ENCODE measurements at regions not wholly inside any gene's neighbourhood (a gene's known extent, or its start where the extent isn't known, plus 50 kb on each side); places are given as distances from the start of the nearest gene placed in this dataset.

DNA sequence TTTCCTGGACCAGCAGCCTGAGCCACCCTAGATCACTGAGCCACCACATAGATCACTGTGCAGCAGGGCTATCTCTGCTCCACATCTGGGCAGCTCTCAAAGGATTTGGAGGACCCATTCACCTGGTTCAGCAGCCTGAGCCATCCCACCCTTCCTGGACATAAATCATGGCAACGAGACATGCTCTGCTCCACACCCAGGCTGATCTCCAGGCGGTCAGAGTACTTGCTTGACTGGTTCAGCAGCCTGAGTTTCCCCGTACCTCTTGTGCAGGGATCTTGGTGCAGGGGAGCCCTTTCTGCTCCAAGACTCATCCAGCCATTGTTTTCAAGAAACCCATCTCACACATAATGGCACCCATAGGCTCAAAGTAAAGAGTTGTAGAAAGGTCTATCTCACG lies 195.3 kb downstream of the LIG4 start:
- 18% methylated on average over 3 of the region's 4 CpGs for WGBS (ENCODE audit: low lambda C conversion rate)
- TF ChIP-seq, protein P1, sequence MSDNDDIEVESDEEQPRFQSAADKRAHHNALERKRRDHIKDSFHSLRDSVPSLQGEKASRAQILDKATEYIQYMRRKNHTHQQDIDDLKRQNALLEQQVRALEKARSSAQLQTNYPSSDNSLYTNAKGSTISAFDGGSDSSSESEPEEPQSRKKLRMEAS (IDR thresholded peaks at IDR 0.05; ENCODE audit: low read depth) = no peak
- Histone ChIP-seq H3K27ac (ENCODE audit: low read depth in 2 of 2, low read length in 1 of 2) (no peak overlapping the region), H3K36me3 (replicated peaks in 1 of 2; ENCODE audit: control insufficient read depth in 1 of 2, insufficient read depth in 2 of 2, low read length in 1 of 2) (no peaks in the 10 kb centered on the region), H4K20me1 (ENCODE audit: insufficient read depth) (no peaks in the 10 kb centered on the region), H3K9me2 (no peaks in the 10 kb centered on the region), H3K27me3 (ENCODE audit: insufficient read depth) (no peaks in the 10 kb centered on the region), H3K4me2 (no peak overlapping the region), H3K9ac (no peak overlapping the region), H2AFZ (ENCODE audit: low read depth) (no peak overlapping the region), H3K9me3 (no peaks in the 10 kb centered on the region), H3K79me2 (ENCODE audit: insufficient read depth) (no peaks in the 10 kb centered on the region), H3K4me1 (ENCODE audit: control insufficient read depth in 1 of 2, insufficient read depth in 2 of 2, low read depth in 1 of 2, low read length in 1 of 2) (peaks cover 0 to 2% of the 10 kb centered on the region in 2 experiments; a peak in 1 of 4 replicates), H3K4me3 (ENCODE audit: low read depth in 2 of 2, low read length in 1 of 2) (no peak overlapping the region), H3F3A (replicated peaks; ENCODE audit: insufficient read depth) (no peaks in the 10 kb centered on the region)
- ChIA-PET CTCF (no interaction called here), POLR2A (no interaction called here)
- no peak for DNase-seq

DNA sequence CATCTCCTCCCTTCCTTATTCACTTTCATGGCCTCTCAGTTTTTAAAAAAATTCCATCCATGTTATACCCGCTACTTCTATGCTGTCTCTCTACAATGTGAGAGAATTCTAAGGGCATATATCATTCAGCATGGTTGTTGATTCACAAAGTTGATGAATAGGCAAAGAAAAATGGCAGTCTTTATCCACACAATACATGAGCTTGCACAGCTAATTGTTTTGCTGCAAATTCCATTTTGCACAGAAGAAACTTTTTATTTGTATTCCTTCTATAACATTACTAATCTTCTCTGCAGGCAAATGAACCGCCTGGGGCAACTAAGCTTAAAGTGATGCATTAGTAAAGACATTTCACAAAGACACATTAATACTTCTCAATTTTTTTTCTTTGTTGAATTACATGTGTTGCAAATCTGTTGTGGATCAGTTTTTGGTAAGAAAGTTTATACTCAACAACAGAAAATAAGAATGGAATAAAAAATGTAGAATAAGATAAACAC lies 196.9 kb downstream of the LIG4 start:
- H3K4me2 ChIP-seq = no peak overlapping the region
- no peak overlapping the region for H2AFZ ChIP-seq (ENCODE audit: low read depth)
- no peak for TF ChIP-seq TCF12 (IDR thresholded peaks at IDR 0.05)
- no peaks in the 10 kb centered on the region for H3K9me2 ChIP-seq
- H3K9ac ChIP-seq = no peak overlapping the region
- no peaks in the 10 kb centered on the region for H4K20me1 ChIP-seq (ENCODE audit: insufficient read depth)
- H3K27me3 ChIP-seq (ENCODE audit: insufficient read depth) = no peaks in the 10 kb centered on the region
- no peaks in the 10 kb centered on the region for H3F3A ChIP-seq (replicated peaks; ENCODE audit: insufficient read depth)
- no peaks in the 10 kb centered on the region for H3K36me3 ChIP-seq (replicated peaks in 1 of 2; ENCODE audit: control insufficient read depth in 1 of 2, insufficient read depth in 2 of 2, low read length in 1 of 2)
- 24% methylated on average over 2 of the region's 2 CpGs for WGBS (ENCODE audit: low lambda C conversion rate)
- no peak overlapping the region for H3K27ac ChIP-seq (ENCODE audit: low read depth in 2 of 2, low read length in 1 of 2)
- H3K4me1 ChIP-seq (ENCODE audit: control insufficient read depth in 1 of 2, insufficient read depth in 2 of 2, low read depth in 1 of 2, low read length in 1 of 2) = peaks cover 0 to 2% of the 10 kb centered on the region in 2 experiments; a peak in 1 of 4 replicates
- H3K9me3 ChIP-seq = no peaks in the 10 kb centered on the region
- ChIA-PET CTCF (no interaction called here), POLR2A (no interaction called here)
- no peaks in the 10 kb centered on the region for H3K79me2 ChIP-seq (ENCODE audit: insufficient read depth)
- no peak for DNase-seq
- H3K4me3 ChIP-seq (ENCODE audit: low read depth in 2 of 2, low read length in 1 of 2) = no peak overlapping the region

DNA sequence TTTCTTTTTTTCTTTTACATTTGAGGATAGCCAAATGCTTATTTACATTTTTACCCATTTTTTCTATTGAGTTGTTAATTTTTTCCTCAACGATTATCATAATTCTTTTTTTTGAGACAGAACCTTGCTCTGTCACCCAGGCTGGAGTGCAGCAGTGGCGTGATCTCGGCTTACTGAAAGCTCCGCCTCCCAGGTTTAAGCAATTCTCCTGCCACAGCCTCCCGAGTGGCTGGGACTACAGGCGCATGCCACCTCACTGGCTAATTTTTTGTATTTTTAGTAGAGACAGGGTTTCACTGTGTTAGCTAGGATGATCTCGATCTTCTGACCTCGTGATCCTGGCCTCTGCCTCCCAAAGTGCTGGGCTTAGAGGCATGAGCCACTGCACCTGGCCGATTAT lies 208.7 kb downstream of the LIG4 start:
- no peaks in the 10 kb centered on the region for H3F3A ChIP-seq (replicated peaks; ENCODE audit: insufficient read depth)
- H3K27me3 ChIP-seq (ENCODE audit: insufficient read depth) = no peaks in the 10 kb centered on the region
- H4K20me1 ChIP-seq (ENCODE audit: insufficient read depth) = no peaks in the 10 kb centered on the region
- H3K9me3 ChIP-seq = no peaks in the 10 kb centered on the region
- no peak overlapping the region for H2AFZ ChIP-seq (ENCODE audit: low read depth)
- H3K79me2 ChIP-seq (ENCODE audit: insufficient read depth) = no peaks in the 10 kb centered on the region
- CTCF ChIA-PET = no interaction called here
- no peak for TF ChIP-seq ELF1 (IDR thresholded peaks at IDR 0.05)
- TF ChIP-seq, protein P2, sequence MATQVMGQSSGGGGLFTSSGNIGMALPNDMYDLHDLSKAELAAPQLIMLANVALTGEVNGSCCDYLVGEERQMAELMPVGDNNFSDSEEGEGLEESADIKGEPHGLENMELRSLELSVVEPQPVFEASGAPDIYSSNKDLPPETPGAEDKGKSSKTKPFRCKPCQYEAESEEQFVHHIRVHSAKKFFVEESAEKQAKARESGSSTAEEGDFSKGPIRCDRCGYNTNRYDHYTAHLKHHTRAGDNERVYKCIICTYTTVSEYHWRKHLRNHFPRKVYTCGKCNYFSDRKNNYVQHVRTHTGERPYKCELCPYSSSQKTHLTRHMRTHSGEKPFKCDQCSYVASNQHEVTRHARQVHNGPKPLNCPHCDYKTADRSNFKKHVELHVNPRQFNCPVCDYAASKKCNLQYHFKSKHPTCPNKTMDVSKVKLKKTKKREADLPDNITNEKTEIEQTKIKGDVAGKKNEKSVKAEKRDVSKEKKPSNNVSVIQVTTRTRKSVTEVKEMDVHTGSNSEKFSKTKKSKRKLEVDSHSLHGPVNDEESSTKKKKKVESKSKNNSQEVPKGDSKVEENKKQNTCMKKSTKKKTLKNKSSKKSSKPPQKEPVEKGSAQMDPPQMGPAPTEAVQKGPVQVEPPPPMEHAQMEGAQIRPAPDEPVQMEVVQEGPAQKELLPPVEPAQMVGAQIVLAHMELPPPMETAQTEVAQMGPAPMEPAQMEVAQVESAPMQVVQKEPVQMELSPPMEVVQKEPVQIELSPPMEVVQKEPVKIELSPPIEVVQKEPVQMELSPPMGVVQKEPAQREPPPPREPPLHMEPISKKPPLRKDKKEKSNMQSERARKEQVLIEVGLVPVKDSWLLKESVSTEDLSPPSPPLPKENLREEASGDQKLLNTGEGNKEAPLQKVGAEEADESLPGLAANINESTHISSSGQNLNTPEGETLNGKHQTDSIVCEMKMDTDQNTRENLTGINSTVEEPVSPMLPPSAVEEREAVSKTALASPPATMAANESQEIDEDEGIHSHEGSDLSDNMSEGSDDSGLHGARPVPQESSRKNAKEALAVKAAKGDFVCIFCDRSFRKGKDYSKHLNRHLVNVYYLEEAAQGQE (IDR thresholded peaks at IDR 0.05; ENCODE audit: low read depth, low read length) = no peak
- no peak for TF ChIP-seq FOSL2 (IDR thresholded peaks at IDR 0.05; ENCODE audit: borderline replicate concordance, low read depth)
- TF ChIP-seq, protein P3, sequence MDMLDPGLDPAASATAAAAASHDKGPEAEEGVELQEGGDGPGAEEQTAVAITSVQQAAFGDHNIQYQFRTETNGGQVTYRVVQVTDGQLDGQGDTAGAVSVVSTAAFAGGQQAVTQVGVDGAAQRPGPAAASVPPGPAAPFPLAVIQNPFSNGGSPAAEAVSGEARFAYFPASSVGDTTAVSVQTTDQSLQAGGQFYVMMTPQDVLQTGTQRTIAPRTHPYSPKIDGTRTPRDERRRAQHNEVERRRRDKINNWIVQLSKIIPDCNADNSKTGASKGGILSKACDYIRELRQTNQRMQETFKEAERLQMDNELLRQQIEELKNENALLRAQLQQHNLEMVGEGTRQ (IDR thresholded peaks at IDR 0.05; ENCODE audit: borderline replicate concordance, low read depth, low read length) = no peak
- TF ChIP-seq SIN3A (IDR thresholded peaks at IDR 0.05; ENCODE audit: borderline replicate concordance, low read depth, low read length) = no peak
- TF ChIP-seq RFX5 (IDR thresholded peaks at IDR 0.05; ENCODE audit: low read length) = no peak
- TF ChIP-seq EP300 (IDR thresholded peaks at IDR 0.05; ENCODE audit: borderline replicate concordance in 1 of 2, low read depth in 1 of 2, low read length in 1 of 2) = no peak
- TF ChIP-seq RXRA (IDR thresholded peaks at IDR 0.05; ENCODE audit: borderline replicate concordance, low read depth) = no peak
- no peak for TF ChIP-seq GABPA (IDR thresholded peaks at IDR 0.05; ENCODE audit: low read depth)
- no peak for TF ChIP-seq GATA2 (CRISPR knock-in tag; IDR thresholded peaks at IDR 0.05)
- TF ChIP-seq TEAD4 (IDR thresholded peaks at IDR 0.05; ENCODE audit: borderline replicate concordance, insufficient read depth) = no peak
- TF ChIP-seq TCF12 (IDR thresholded peaks at IDR 0.05) = no peak
- no peak for TF ChIP-seq CHD2 (IDR thresholded peaks at IDR 0.05; ENCODE audit: low read length, partially characterized antibody)
- no peak for TF ChIP-seq RCOR1 (IDR thresholded peaks at IDR 0.05; ENCODE audit: low read length)
- no peaks in the 10 kb centered on the region; a peak in 1 of 4 replicates for H3K4me1 ChIP-seq (ENCODE audit: control insufficient read depth in 1 of 2, insufficient read depth in 2 of 2, low read depth in 1 of 2, low read length in 1 of 2)
- no peaks in the 10 kb centered on the region for H3K9me2 ChIP-seq
- no peak overlapping the region for H3K27ac ChIP-seq (ENCODE audit: low read depth in 2 of 2, low read length in 1 of 2)
- H3K4me2 ChIP-seq = no peak overlapping the region
- H3K4me3 ChIP-seq (ENCODE audit: low read depth in 2 of 2, low read length in 1 of 2) = no peak overlapping the region
- WGBS (ENCODE audit: low lambda C conversion rate) = 61% methylated on average over 9 of the region's 9 CpGs
- DNase-seq = no peak
- H3K36me3 ChIP-seq (replicated peaks in 1 of 2; ENCODE audit: control insufficient read depth in 1 of 2, insufficient read depth in 2 of 2, low read length in 1 of 2) = no peaks in the 10 kb centered on the region
- H3K9ac ChIP-seq = no peak overlapping the region
- POLR2A ChIA-PET = no interaction called here
